K562 (cell line): ENCODE measurements at regions not wholly inside any gene's neighbourhood (a gene's known extent, or its start where the extent isn't known, plus 50 kb on each side); places are given as distances from the start of the nearest gene placed in this dataset.

Experiments used
- ATF1 ChIP-seq, 2 experiments: fragments of 450-650 bp in 1 of 2; IDR thresholded peaks; 2 replicates each; pipeline ENCODE4 v1.6.1; 2016; ENCODE audit warnings: missing compliant biosample characterization in 1 of 2, missing genetic modification characterization in 1 of 2
- EHMT2 ChIP-seq: fragments of 450-650 bp; IDR thresholded peaks from 2 replicates; pipeline ENCODE4 v1.6.1; 2018; ENCODE audit warnings: antibody characterized with exemption
- ERF ChIP-seq: fragments of 450-650 bp; formaldehyde crosslinking; IDR thresholded peaks from 2 replicates; pipeline ENCODE4 v1.4.0; 2020; ENCODE audit warnings: mild to moderate bottlenecking, mixed read lengths
- NFYB ChIP-seq: IDR thresholded peaks from 2 replicates; pipeline ENCODE4 v1.6.1; 2011; ENCODE audit warnings: mild to moderate bottlenecking, moderate library complexity; ENCODE audit not compliant: insufficient read length; ENCODE audit errors: extremely low read depth
- POLR3A ChIP-seq: IDR thresholded peaks from 2 replicates; pipeline ENCODE4 v1.6.1; 2011; ENCODE audit warnings: borderline replicate concordance, mild to moderate bottlenecking, moderate library complexity; ENCODE audit not compliant: insufficient read length, insufficient read depth; ENCODE audit errors: extremely low read depth
- RHOXF2B ChIP-seq: fragments of 250-450 bp; sonication (Bioruptor Pico); conservative IDR thresholded peaks from 2 replicates; pipeline ENCODE4 v1.5.1; 2021
- RNF2 ChIP-seq: sonication (generic); IDR thresholded peaks from 2 replicates; pipeline ENCODE4 v1.6.1; 2016
- SMC3 ChIP-seq: conservative IDR thresholded peaks from 2 replicates; pipeline ENCODE4 v1.6.1; 2011; ENCODE audit warnings: low read depth, low read length, improper control_type of control experiment; ENCODE audit not compliant: insufficient read depth
- TFAM ChIP-seq: fragments of 250-450 bp; sonication (Bioruptor Pico); conservative IDR thresholded peaks from 2 replicates; pipeline ENCODE4 v1.5.0; 2021; ENCODE audit warnings: mild to moderate bottlenecking, moderate library complexity
- ZNF140 ChIP-seq: fragments of 250-450 bp; sonication (Bioruptor Pico); IDR thresholded peaks from 2 replicates; pipeline ENCODE4 v1.8.0; 2021; ENCODE audit warnings: moderate library complexity, mild to moderate bottlenecking, inconsistent platforms
- ZNF212 ChIP-seq: fragments of 450-650 bp; formaldehyde crosslinking; IDR thresholded peaks from 2 replicates; pipeline ENCODE4 v1.4.0; 2020; ENCODE audit warnings: mild to moderate bottlenecking
- TF ChIP-seq, protein P1 (sequence below): IDR thresholded peaks from 2 replicates; pipeline ENCODE4 v1.6.1; 2011; ENCODE audit warnings: borderline replicate concordance, low read depth, mild to moderate bottlenecking, moderate library complexity, low read length; ENCODE audit not compliant: insufficient read depth, poor library complexity, severe bottlenecking
- TF ChIP-seq, protein P2 (sequence below): fragments of 250-450 bp; sonication (Bioruptor Pico); IDR thresholded peaks from 2 replicates; pipeline ENCODE4 v1.8.0; 2021; ENCODE audit warnings: borderline replicate concordance, mild to moderate bottlenecking, moderate library complexity; ENCODE audit not compliant: poor library complexity, severe bottlenecking
- TF ChIP-seq, protein P3 (sequence below): fragments of 450-650 bp; IDR thresholded peaks from 2 replicates; pipeline ENCODE4 v1.6.1; 2014; ENCODE audit warnings: low read depth, mild to moderate bottlenecking, moderate library complexity, borderline replicate concordance
- TF ChIP-seq, protein P4 (sequence below): sonication (generic); formaldehyde crosslinking; IDR thresholded peaks from 2 replicates; pipeline ENCODE4 v1.8.0; 2022; ENCODE audit warnings: mild to moderate bottlenecking, missing genetic modification reagents

DNA sequence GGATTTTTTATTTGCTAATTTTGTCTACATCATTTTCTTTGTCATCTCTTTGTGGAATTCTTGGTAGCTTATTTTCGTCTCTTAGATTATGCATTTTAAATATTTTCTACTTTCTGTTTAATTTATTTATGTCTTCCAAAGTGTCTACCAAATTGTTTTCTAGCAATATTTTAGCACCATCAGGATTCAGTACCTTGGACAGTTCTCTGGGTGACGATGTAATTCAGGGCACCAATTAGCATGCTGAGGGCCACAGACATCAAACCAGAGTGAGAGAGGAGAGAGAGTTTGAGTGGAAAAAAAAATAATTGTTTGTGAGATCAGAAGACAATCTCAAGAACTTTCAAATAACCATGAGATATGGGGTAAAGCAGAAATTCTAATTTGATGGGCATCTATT lies 169.8 kb upstream of the CXADR start (continued):
- TF ChIP-seq, protein P1, sequence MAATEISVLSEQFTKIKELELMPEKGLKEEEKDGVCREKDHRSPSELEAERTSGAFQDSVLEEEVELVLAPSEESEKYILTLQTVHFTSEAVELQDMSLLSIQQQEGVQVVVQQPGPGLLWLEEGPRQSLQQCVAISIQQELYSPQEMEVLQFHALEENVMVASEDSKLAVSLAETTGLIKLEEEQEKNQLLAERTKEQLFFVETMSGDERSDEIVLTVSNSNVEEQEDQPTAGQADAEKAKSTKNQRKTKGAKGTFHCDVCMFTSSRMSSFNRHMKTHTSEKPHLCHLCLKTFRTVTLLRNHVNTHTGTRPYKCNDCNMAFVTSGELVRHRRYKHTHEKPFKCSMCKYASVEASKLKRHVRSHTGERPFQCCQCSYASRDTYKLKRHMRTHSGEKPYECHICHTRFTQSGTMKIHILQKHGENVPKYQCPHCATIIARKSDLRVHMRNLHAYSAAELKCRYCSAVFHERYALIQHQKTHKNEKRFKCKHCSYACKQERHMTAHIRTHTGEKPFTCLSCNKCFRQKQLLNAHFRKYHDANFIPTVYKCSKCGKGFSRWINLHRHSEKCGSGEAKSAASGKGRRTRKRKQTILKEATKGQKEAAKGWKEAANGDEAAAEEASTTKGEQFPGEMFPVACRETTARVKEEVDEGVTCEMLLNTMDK = no peak
- TF ChIP-seq ZNF212 (CRISPR knock-in tag) = no peak
- TF ChIP-seq TFAM = no peak
- no peak for TF ChIP-seq ZNF140 (CRISPR knock-in tag)
- TF ChIP-seq, protein P2, sequence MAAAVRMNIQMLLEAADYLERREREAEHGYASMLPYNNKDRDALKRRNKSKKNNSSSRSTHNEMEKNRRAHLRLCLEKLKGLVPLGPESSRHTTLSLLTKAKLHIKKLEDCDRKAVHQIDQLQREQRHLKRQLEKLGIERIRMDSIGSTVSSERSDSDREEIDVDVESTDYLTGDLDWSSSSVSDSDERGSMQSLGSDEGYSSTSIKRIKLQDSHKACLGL (CRISPR knock-in tag) = no peak
- TF ChIP-seq, protein P3, sequence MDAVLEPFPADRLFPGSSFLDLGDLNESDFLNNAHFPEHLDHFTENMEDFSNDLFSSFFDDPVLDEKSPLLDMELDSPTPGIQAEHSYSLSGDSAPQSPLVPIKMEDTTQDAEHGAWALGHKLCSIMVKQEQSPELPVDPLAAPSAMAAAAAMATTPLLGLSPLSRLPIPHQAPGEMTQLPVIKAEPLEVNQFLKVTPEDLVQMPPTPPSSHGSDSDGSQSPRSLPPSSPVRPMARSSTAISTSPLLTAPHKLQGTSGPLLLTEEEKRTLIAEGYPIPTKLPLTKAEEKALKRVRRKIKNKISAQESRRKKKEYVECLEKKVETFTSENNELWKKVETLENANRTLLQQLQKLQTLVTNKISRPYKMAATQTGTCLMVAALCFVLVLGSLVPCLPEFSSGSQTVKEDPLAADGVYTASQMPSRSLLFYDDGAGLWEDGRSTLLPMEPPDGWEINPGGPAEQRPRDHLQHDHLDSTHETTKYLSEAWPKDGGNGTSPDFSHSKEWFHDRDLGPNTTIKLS = no peak
- no peak for TF ChIP-seq RHOXF2B (CRISPR knock-in tag)
- TF ChIP-seq ATF1 (CRISPR knock-in tag; IDR thresholded peaks at IDR 0.05) = no peak
- TF ChIP-seq ATF1 (tag; IDR thresholded peaks at IDR 0.05) = peak; percentile 49; the same call in 1 of the 2 replicates
- TF ChIP-seq ERF (CRISPR knock-in tag) = no peak
- TF ChIP-seq SMC3 = no peak
- no peak for TF ChIP-seq POLR3A
- peak; percentile 77 for TF ChIP-seq EHMT2
- no peak for TF ChIP-seq RNF2
- TF ChIP-seq, protein P4, sequence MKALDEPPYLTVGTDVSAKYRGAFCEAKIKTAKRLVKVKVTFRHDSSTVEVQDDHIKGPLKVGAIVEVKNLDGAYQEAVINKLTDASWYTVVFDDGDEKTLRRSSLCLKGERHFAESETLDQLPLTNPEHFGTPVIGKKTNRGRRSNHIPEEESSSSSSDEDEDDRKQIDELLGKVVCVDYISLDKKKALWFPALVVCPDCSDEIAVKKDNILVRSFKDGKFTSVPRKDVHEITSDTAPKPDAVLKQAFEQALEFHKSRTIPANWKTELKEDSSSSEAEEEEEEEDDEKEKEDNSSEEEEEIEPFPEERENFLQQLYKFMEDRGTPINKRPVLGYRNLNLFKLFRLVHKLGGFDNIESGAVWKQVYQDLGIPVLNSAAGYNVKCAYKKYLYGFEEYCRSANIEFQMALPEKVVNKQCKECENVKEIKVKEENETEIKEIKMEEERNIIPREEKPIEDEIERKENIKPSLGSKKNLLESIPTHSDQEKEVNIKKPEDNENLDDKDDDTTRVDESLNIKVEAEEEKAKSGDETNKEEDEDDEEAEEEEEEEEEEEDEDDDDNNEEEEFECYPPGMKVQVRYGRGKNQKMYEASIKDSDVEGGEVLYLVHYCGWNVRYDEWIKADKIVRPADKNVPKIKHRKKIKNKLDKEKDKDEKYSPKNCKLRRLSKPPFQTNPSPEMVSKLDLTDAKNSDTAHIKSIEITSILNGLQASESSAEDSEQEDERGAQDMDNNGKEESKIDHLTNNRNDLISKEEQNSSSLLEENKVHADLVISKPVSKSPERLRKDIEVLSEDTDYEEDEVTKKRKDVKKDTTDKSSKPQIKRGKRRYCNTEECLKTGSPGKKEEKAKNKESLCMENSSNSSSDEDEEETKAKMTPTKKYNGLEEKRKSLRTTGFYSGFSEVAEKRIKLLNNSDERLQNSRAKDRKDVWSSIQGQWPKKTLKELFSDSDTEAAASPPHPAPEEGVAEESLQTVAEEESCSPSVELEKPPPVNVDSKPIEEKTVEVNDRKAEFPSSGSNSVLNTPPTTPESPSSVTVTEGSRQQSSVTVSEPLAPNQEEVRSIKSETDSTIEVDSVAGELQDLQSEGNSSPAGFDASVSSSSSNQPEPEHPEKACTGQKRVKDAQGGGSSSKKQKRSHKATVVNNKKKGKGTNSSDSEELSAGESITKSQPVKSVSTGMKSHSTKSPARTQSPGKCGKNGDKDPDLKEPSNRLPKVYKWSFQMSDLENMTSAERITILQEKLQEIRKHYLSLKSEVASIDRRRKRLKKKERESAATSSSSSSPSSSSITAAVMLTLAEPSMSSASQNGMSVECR (CRISPR knock-in tag) = no peak
- TF ChIP-seq NFYB = peak; percentile 35
